Posterior vena cava (tissue), 2 donors: ENCODE measurements at regions not wholly inside any gene's neighbourhood (a gene's known extent, or its start where the extent isn't known, plus 50 kb on each side); places are given as distances from the start of the nearest gene placed in this dataset.
A peak's percentile ranks its signal among the peaks of the same experiment; 100 is the strongest.
"Not testable (repeated sequence)": the region's sequence is repeated elsewhere in the genome, so short reads cannot be mapped to it uniquely, and the experiment has no call there.

Experiments
- DNase-seq: peaks from one replicate; pipeline ENCODE4 v3.0.0-alpha.2; 2020; ENCODE audit warnings: low spot score
- intact Hi-C, 2 donors: fragments of 100-400 bp; cut with DNase I; formaldehyde crosslinking; loops; one replicate each; pipeline versions ENCODE4 v1.14.1 to v1.14.2; 2022 to 2023
- donor health status: DM: yes; HTN: yes; CAD: no.
- donor health status: DM: yes; HTN: yes; CAD: no.

- DNase-seq = not testable (repeated sequence)
These were observed 98.7 kb upstream of the SULF2 start for GRCh38 chr20:47883940-47884339.

GRCh38 chr20:47883186-47883585, 97.9 kb upstream of the SULF2 start:
- intact Hi-C loops = no loop called here
- no peak for DNase-seq

More at GRCh38 chr20:47883940-47884339, 98.7 kb upstream of the SULF2 start:
- intact Hi-C loops = not testable (repeated sequence)

GRCh38 chr20:47879771-47880170, 94.5 kb upstream of the SULF2 start:
- intact Hi-C loops = no loop called here
- DNase-seq = no peak

GRCh38 chr20:47878601-47879027, 93.3 kb upstream of the SULF2 start:
- intact Hi-C loops = no loop called here
- DNase-seq = no peak

- intact Hi-C loops = no loop called here
- no peak for DNase-seq
These were observed 91.2 kb upstream of the SULF2 start for GRCh38 chr20:47876311-47877088.

- DNase-seq = no peak
- intact Hi-C loops = no loop called here
These were observed 90.2 kb upstream of the SULF2 start for GRCh38 chr20:47875297-47876025.

GRCh38 chr20:47872341-47872740, 87.1 kb upstream of the SULF2 start:
- no peak for DNase-seq
- intact Hi-C loops = no loop called here

- intact Hi-C loops = no loop called here
- no peak for DNase-seq
These were observed 85.2 kb upstream of the SULF2 start for GRCh38 chr20:47870475-47870874.

- intact Hi-C loops = loop anchor here in 1 of 2 donors (10.0 kb wide), 1 partner anchor 46 kb away; no protein-coding TSS in a partner anchor
- DNase-seq = no peak
These were observed 83.5 kb upstream of the SULF2 start for GRCh38 chr20:47868744-47869143.

- intact Hi-C loops = loop anchor here in 1 of 2 donors (10.0 kb wide), 1 partner anchor 47 kb away; no protein-coding TSS in a partner anchor
- DNase-seq = no peak
These were observed 83.0 kb upstream of the SULF2 start for GRCh38 chr20:47868236-47868635.

GRCh38 chr20:47867831-47868230, 82.5 kb upstream of the SULF2 start:
- no peak for DNase-seq

GRCh38 chr20:47866480-47866879, 81.2 kb upstream of the SULF2 start:
- intact Hi-C loops = loop anchor here in 1 of 2 donors (10.0 kb wide), 1 partner anchor 48 kb away; no protein-coding TSS in a partner anchor
- DNase-seq = no peak

More at GRCh38 chr20:47867831-47868230, 82.5 kb upstream of the SULF2 start:
- intact Hi-C loops = loop anchor here in 1 of 2 donors (10.0 kb wide), 1 partner anchor 47 kb away; no protein-coding TSS in a partner anchor

- DNase-seq = peak; percentile 19
- intact Hi-C loops = loop anchor here in 1 of 2 donors (10.0 kb wide), 1 partner anchor 49 kb away; no protein-coding TSS in a partner anchor
These were observed 80.6 kb upstream of the SULF2 start for GRCh38 chr20:47865912-47866311.

- intact Hi-C loops = loop anchor here in 1 of 2 donors (10.0 kb wide), 1 partner anchor 49 kb away; no protein-coding TSS in a partner anchor
- DNase-seq = no peak
These were observed 80.2 kb upstream of the SULF2 start for GRCh38 chr20:47865451-47865850.

- intact Hi-C loops = loop anchor here in 1 of 2 donors (10.0 kb wide), 1 partner anchor 51 kb away; no protein-coding TSS in a partner anchor
- DNase-seq = no peak
These were observed 78.7 kb upstream of the SULF2 start for GRCh38 chr20:47863981-47864380.

GRCh38 chr20:47863315-47863965, 78.2 kb upstream of the SULF2 start:
- DNase-seq = no peak
- intact Hi-C loops = loop anchor here in 1 of 2 donors (10.0 kb wide), 1 partner anchor 51 kb away; no protein-coding TSS in a partner anchor

- intact Hi-C loops = loop anchor here in 1 of 2 donors (10.0 kb wide), 1 partner anchor 52 kb away; no protein-coding TSS in a partner anchor
- DNase-seq = no peak
These were observed 77.4 kb upstream of the SULF2 start for GRCh38 chr20:47862574-47863240.

- no peak for DNase-seq
These were observed 75.8 kb upstream of the SULF2 start for GRCh38 chr20:47861116-47861515.

More at GRCh38 chr20:47861116-47861515, 75.8 kb upstream of the SULF2 start:
- intact Hi-C loops = loop anchor here in 1 of 2 donors (10.0 kb wide), 1 partner anchor 54 kb away; no protein-coding TSS in a partner anchor
